NCI-H128 (cell line): ENCODE measurements at regions not wholly inside any gene's neighbourhood (a gene's known extent, or its start where the extent isn't known, plus 50 kb on each side); places are given as distances from the start of the nearest gene placed in this dataset.
"Not testable (repeated sequence)": the region's sequence is repeated elsewhere in the genome, so short reads cannot be mapped to it uniquely, and the experiment has no call there.

Source experiments
- DNase-seq: peaks from one replicate; lab custom pipeline; 2025; ENCODE audit not compliant: unreplicated experiment; lab: John Stamatoyannopoulos, UW

DNA sequence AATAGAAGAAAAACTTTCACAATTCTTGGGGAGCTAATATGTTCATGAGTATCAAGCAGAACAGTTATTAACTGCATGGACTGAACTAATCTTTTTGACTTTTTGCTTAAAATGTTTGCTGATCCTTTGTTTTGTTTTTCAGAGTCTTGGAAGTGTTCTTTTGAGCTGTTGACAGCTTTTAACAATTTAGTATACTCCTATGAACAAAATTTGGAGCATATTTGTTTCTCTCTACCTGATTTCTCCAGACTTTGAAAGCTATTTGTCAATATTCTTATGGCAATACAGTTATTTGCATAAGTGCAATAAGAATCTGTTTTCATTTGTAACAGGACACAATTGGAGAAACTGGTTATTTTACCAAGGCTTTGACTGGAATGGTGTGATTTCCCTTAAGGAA, 192.0 kb upstream of the ETV3 start:
- DNase-seq, result not testable (repeated sequence)

DNA sequence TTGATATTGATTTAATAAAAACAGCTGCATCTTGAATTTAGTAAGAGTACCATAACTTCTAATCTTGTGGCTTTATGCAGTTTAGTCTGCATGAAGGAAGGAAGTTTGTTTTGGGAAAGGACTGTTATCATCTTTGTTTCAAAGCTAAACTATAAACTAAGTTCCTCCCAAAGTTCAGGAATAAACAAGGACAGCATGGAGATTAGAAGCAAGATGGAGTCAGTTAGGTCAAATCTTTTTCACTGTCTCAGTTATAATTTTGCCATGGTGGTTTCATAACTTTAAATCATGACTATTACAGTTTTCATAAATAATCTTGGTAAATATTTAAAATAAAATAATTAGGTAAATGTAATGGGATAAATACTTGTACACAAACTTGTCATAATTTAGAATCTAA, 189.9 kb upstream of the ETV3 start:
- DNase-seq, result not testable (repeated sequence)

GRCh38 chr1:157326173-157326859, 188.1 kb upstream of the ETV3 start:
- no peak for DNase-seq

DNA sequence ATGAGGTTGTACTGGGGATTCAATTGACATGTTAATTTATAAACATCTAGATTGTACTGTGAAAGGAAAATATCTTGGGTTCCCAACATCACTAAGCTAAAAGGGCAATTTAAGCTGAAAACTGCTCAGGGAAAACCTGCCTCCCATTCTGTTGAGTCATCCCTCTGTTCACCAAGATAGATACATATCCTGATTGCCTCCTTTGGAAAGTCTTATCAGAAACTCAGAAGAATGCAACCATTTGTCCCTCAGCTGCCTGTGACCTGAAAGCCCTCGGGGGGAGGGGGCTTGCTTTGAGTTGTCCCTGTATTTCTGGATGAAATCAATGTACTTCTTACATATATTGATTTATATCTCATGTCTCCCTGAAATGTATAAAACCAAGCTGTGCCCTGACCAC, 187.0 kb upstream of the ETV3 start:
- no peak for DNase-seq

DNA sequence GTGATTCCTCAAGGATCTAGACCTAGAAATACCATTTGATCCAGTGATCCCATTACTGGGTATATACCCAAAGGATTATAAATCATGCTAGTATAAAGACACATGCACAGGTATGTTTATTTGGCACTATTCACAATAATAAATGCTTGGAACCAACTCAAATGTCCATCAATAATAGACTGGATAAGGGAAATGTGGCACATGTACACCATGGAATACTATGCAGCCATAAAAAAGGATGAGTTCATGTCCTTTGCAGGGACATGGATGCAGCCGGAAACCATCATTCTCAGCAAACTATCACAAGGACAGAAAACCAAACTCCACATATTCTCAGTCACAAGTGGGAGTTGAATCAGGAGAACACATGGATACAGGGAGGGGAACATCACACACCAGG, 183.8 kb upstream of the ETV3 start:
- not testable (repeated sequence) for DNase-seq

DNA sequence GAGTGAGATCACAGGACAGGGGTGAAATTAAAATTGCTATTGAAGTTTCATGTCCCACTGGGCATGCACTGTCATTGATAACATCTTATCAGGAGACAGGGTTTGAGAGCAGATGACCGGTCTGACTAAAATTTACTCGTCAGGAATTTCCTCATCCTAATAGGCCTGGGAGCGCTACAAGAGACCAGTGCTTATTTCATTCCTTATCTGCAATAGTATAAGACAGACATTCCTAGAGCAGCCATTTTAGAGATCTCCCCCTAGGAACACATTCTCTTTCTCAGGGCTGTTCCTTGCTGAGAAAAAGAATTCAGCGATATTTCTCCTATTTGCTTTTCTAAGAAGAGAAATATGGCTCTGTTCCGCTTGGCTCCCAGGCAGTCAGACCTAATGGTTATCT, 181.4 kb upstream of the ETV3 start:
- no peak for DNase-seq

DNA sequence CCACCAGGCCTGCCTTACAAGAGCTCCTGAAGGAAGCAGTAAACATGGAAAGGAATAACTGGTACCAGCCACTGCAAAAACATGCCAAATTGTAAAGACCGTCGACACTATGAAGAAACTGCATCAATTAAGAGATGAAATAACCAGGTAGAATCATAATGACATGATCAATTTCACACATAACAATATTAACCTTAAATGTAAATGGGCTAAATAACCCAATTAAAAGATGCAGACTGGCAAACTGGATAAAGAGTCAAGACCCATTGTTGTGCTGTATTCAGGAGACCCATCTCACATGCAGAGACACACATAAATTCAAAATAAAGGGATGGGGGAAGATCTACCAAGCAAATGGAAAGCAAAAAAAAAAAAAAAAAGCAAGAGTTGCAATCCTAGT, 179.0 kb upstream of the ETV3 start:
- DNase-seq, result not testable (repeated sequence)

- no peak for DNase-seq
Measured at GRCh38 chr1:157315544-157315943, 177.3 kb upstream of the ETV3 start.

DNA sequence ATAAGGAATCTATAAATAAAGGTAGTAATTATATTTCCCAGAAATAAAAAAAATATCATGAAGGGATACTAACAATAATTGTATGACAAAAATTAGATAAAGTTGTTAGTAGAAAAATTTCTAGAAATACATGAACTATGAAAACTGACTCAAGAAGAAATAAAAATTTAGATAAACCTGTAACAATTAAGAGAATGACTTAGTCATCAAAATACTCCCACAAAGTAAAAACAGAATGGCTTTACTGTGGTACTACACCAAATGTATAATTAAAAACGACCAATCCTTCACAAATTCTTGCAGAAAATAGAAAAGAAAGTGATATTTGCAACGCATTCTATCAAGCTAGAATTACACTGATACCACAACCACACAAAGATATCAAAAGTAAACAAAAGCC, 176.2 kb upstream of the ETV3 start:
- no peak for DNase-seq

DNA sequence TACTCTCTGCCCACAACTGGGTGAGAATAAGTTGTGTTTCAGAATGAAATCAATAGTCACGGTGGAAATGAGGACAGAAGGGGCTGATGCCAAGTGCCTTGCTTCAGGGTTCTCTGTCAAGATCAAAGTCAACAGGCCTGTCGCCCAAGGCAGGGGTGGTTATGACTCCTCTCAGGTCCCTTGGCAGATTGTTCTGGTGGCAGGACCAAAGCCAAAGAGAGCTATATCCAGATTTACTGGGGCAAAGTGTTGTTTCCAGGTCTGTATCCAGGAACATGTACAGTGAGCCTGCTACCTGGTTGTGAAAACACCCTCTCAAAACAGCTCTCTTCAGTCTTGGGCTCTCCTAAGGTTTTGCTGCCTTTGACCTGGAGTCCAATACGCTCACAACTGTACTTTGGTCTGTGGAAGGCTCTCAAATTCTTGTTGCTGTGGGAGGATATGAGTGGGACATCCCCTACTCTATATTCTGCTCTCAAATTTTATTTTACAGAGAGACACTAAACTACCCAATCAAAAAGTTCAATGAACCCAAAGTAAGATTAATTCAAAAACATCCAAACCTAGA, 175.1 kb upstream of the ETV3 start:
- DNase-seq, result no peak

DNA sequence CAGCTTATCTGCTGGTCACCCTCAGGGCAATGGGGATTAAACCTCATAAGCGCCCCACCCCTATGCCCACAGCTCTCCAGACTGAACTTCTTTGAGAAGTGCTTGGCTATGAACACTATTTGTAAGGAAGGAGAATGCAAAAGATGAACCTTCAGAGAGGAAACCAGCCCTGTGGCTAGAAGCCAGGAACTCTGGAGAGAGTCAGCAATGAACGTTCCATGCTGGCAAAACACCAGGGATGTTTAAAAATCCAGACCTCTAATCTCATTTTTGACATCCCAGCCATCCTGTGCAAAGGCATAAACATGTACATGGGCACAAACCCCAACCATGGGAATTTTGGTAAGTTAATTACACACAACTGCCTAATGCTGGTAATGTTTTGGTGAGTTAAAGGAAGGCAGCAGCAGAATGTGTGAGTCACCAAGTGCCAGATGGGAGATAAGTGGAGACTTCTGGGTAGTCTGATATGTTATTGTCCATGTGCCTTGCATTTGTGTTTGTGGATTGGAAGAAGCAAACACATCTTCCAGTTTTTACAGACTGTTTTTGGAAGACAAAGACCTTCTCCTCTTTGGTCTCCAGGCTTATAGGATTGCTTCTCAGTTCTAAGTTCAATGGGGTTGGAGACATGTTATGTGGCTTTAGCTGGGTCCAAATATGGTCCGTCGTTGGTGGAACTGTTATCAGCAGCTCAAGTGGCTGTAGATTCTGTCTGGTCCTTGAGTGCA, 174.1 kb upstream of the ETV3 start:
- no peak for DNase-seq

DNA sequence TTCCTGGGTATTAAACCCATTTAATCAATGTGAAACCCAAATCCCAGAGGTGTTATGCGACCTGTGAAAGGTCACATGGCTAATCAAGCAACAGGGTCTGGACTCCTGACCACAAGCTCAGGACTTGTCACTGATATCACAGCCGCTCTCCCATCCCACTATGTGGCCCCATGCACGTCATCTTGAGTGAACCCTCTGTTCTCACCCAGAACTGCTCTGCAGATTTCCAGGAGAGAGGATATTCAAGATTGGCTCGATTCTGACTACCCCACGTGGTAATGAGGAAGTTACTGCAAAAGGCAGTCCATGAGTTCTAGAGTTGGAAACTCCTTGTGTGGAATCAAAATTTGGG, 173.5 kb upstream of the ETV3 start:
- no peak for DNase-seq

- not testable (repeated sequence) for DNase-seq
Measured at GRCh38 chr1:157310805-157311729, 172.9 kb upstream of the ETV3 start.

GRCh38 chr1:157310401-157310800, 172.2 kb upstream of the ETV3 start:
- DNase-seq, result no peak

GRCh38 chr1:157307491-157307890, 169.3 kb upstream of the ETV3 start:
- no peak for DNase-seq

- no peak for DNase-seq
Measured at GRCh38 chr1:157306896-157307295, 168.7 kb upstream of the ETV3 start.

DNA sequence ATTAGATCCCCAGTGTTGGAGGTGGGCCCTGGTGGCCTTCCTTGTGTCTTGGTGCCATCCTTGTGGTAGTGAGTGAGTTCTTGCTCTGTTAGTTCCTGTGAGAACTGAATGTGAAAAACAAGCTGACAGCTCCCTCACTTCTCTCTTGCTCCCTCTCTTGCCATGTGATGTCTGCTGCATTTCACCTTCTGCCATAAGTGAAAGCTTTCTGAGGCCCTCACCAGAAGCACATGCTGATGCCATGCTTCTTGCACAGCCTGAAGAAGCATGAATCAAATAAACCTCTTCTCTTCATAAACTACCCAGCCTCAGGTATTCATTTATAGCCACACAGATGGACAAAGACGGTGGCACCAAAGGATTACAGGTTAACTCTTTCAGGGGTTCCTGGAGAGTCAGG, 166.1 kb upstream of the ETV3 start:
- DNase-seq, result no peak

- DNase-seq, result no peak
Measured at GRCh38 chr1:157302724-157303123, 164.5 kb upstream of the ETV3 start.

GRCh38 chr1:157302199-157302497, 164.0 kb upstream of the ETV3 start:
- DNase-seq, result no peak

DNA sequence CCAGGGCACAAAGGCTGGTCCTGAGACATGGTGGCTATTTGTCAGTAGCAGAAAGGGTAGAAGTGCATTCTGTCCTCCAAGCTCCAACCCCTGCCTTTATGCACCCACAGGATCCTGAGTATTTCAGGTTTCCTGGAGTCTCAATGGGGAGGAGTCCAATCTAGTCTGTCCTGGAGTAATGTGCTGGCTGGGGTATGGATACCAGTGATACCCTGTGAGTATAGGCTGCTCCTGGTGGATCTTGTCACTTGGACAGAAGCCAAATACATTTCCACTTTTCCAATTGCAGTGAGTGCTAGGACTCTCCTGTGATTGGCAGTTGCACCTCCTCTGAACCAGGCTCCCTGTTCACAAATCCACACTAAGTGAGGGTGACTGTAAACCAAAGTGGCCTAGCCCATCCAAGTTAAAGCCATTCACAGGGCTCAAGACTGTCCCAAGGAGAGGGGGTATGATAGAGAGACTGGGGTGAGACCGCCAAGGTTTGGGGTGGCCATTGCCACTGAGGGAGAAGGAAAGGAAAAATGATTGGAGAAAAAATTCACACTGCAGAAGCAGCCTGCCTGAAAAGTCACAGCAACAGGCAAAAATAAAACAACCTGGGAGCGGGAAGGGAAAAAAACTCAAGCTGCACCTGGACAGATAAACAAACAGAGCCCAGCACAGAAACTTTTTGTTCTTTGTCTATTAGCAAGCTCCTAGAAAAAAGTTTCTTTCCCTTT, 163.4 kb upstream of the ETV3 start:
- DNase-seq, result no peak
